Prostate gland (tissue), 2 donors: ENCODE measurements at regions not wholly inside any gene's neighbourhood (a gene's known extent, or its start where the extent isn't known, plus 50 kb on each side); places are given as distances from the start of the nearest gene placed in this dataset.

ENCODE experiments used
- DNase-seq: peaks from one replicate; pipeline ENCODE4 v3.0.0-alpha.2; 2019; ENCODE audit warnings: low spot score
- H3K27ac ChIP-seq, 2 donors: fragments of 200-600 bp; sonication (generic); 2 replicates each; pipeline ENCODE4 v1.5.1; 2017 to 2019
- H3K27me3 ChIP-seq: fragments of 200-600 bp; sonication (generic); replicated peaks from 2 replicates; pipeline ENCODE4 v1.5.1; 2019; ENCODE audit not compliant: insufficient read depth
- H3K36me3 ChIP-seq, 2 donors: fragments of 200-600 bp; sonication (generic); 1 replicate in 1 of 2; 2 replicates in 1 of 2; pipeline versions ENCODE4 v1.5.1 to v1.8.1; 2017 to 2019
- H3K4me1 ChIP-seq: fragments of 200-600 bp; sonication (generic); replicated peaks from 2 replicates; pipeline ENCODE4 v1.5.1; 2019
- H3K4me3 ChIP-seq, 2 donors: fragments of 200-600 bp; sonication (generic); 2 replicates each; pipeline ENCODE4 v1.5.1; 2017 to 2019
- H3K9me3 ChIP-seq: fragments of 200-600 bp; sonication (generic); 2 replicates; pipeline ENCODE4 v1.5.1; 2017
- CTCF ChIP-seq, 4 experiments: fragments of 200-600 bp in 2 of 4; fragments of 450-650 bp in 2 of 4; sonication (generic) in 2 of 4; IDR thresholded peaks; 1 replicate in 3 of 4; 2 replicates in 1 of 4; pipeline ENCODE4 v1.5.1; 2016 to 2019; ENCODE audit warnings: antibody characterized with exemption in 4 of 4, mild to moderate bottlenecking in 2 of 4, moderate library complexity in 2 of 4
- POLR2A ChIP-seq: fragments of 450-650 bp; IDR thresholded peaks from one replicate; pipeline ENCODE4 v1.6.1; 2016; ENCODE audit warnings: antibody characterized with exemption, mild to moderate bottlenecking
- POLR2AphosphoS5 ChIP-seq: sonication (generic); formaldehyde crosslinking; IDR thresholded peaks from one replicate; pipeline ENCODE4 v1.6.1; 2017; ENCODE audit warnings: antibody characterized with exemption
- WGBS: methylation state at CpG from one replicate; pipeline ENCODE4 v1.1.5; 2018; 5-methylcytosine and 5-hydroxymethylcytosine counted together
- intact Hi-C: fragments of 100-400 bp; cut with DNase I; formaldehyde crosslinking; loops from one replicate; pipeline ENCODE4 v1.14.2; 2022

GRCh38 chr22:34781681-34782080, 284.3 kb upstream of the ISX start:
- H3K4me1 ChIP-seq, result no peaks in the 10 kb centered on the region
- H3K27me3 ChIP-seq, result no peaks in the 10 kb centered on the region
- H3K27ac ChIP-seq, result no peak overlapping the region
- H3K9me3 ChIP-seq, result no peaks in the 10 kb centered on the region
- TF ChIP-seq POLR2AphosphoS5 (no peak), CTCF (IDR thresholded peaks at IDR 0.05) (no peak), POLR2A (no peak)
- H3K4me3 ChIP-seq, result no peak overlapping the region
- intact Hi-C loops, result no loop called here
- DNase-seq, result no peak
- no peaks in the 10 kb centered on the region for H3K36me3 ChIP-seq

GRCh38 chr22:34783436-34783835, 282.5 kb upstream of the ISX start:
- no peak for DNase-seq
- TF ChIP-seq POLR2A, result no peak
- no peak for TF ChIP-seq POLR2AphosphoS5
- TF ChIP-seq CTCF (IDR thresholded peaks at IDR 0.05), result no peak

GRCh38 chr22:34784056-34784455, 281.9 kb upstream of the ISX start:
- Histone ChIP-seq H3K4me1 (no peaks in the 10 kb centered on the region), H3K4me3 (no peak overlapping the region), H3K27ac (no peak overlapping the region), H3K27me3 (no peaks in the 10 kb centered on the region), H3K36me3 (no peaks in the 10 kb centered on the region), H3K9me3 (no peaks in the 10 kb centered on the region)
- 11% methylated on average over 3 of the region's 3 CpGs for WGBS
- DNase-seq, result no peak
- intact Hi-C loops, result no loop called here
- TF ChIP-seq CTCF (IDR thresholded peaks at IDR 0.05) (no peak), POLR2A (no peak), POLR2AphosphoS5 (no peak)

More at GRCh38 chr22:34783436-34783835, 282.5 kb upstream of the ISX start:
- Histone ChIP-seq H3K27ac (no peak overlapping the region), H3K4me3 (no peak overlapping the region), H3K4me1 (no peaks in the 10 kb centered on the region), H3K27me3 (no peaks in the 10 kb centered on the region), H3K9me3 (no peaks in the 10 kb centered on the region), H3K36me3 (no peaks in the 10 kb centered on the region)
- intact Hi-C loops, result no loop called here
- 60% methylated on average over 5 of the region's 5 CpGs for WGBS

DNA sequence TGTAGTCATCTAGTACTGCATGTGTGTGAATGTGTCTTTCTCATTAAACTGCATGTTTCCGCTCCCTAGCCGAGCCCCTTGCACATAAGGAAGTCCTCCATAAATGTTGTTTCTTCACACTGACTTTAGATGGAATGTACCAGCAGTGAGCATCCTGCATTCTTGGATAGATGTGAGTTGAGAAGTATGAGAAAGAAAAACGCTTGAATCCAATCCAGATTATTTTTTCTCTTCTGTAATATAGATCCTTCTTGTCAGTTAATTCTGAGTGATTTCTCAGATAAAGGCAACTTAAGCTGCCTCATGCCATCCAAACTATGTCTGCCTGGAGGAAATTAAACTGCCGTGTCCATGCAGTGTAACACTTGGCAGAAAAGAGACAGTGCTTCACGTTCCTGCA, 268.1 kb upstream of the ISX start:
- peaks cover 3% of the 10 kb centered on the region for H3K27me3 ChIP-seq
- DNase-seq, result no peak
- H3K4me3 ChIP-seq, result no peak overlapping the region
- H3K36me3 ChIP-seq, result no peaks in the 10 kb centered on the region
- no peak overlapping the region for H3K27ac ChIP-seq
- 61% methylated on average over 5 of the region's 5 CpGs for WGBS
- H3K9me3 ChIP-seq, result no peaks in the 10 kb centered on the region
- intact Hi-C loops, result no loop called here
- TF ChIP-seq POLR2AphosphoS5, result no peak
- TF ChIP-seq POLR2A, result no peak
- TF ChIP-seq CTCF (IDR thresholded peaks at IDR 0.05), result no peak
- H3K4me1 ChIP-seq, result no peaks in the 10 kb centered on the region

DNA sequence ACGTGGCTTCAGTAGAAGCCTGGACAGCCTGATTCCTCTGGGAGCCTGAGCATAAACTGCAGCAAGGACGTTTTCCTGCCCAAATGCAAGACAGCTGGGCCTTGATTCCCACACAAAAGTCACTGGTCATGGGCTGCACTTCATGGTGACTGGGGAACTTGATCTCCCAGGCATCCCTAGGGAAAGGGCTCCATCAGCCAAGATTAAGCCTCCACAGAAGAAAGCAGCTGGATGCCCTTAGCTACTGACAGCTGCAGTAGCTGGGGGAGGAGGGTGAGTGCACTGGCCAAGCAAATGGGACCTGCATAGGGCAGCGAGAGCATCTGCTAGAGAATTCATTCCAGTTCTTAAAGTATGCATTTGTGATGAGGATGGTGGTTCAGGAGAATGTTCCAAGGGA, 267.4 kb upstream of the ISX start:
- Histone ChIP-seq H3K27me3 (peaks cover 3% of the 10 kb centered on the region), H3K9me3 (no peaks in the 10 kb centered on the region), H3K36me3 (no peaks in the 10 kb centered on the region), H3K4me3 (no peak overlapping the region), H3K4me1 (no peaks in the 10 kb centered on the region), H3K27ac (no peak overlapping the region)
- no peak for DNase-seq
- intact Hi-C loops, result no loop called here
- WGBS, result 73% methylated on average over 3 of the region's 3 CpGs
- TF ChIP-seq POLR2A (no peak), CTCF (IDR thresholded peaks at IDR 0.05) (no peak), POLR2AphosphoS5 (no peak)
